SK-N-MC (cell line): ENCODE measurements at regions not wholly inside any gene's neighbourhood (a gene's known extent, or its start where the extent isn't known, plus 50 kb on each side); places are given as distances from the start of the nearest gene placed in this dataset.
"Not testable (repeated sequence)": the region's sequence is repeated elsewhere in the genome, so short reads cannot be mapped to it uniquely, and the experiment has no call there.

Source experiments
- DNase-seq: peaks from one replicate; pipeline ENCODE4 v3.0.0-alpha.2; 2011; ENCODE audit warnings: low read depth, low spot score
- H3K27ac ChIP-seq: fragments of 200-600 bp; sonication (generic); 2 replicates; pipeline ENCODE4 v1.5.1; 2016; ENCODE audit warnings: mixed run types
- H3K36me3 ChIP-seq: fragments of 200-600 bp; sonication (generic); 2 replicates; pipeline ENCODE4 v1.6.1; 2017; ENCODE audit warnings: antibody characterized with exemption, low read length, mixed read lengths; ENCODE audit not compliant: insufficient read depth
- H3K4me3 ChIP-seq: fragments of 200-600 bp; sonication (generic); 2 replicates; pipeline ENCODE4 v1.5.1; 2016
- H3K9ac ChIP-seq: fragments of 200-600 bp; sonication (generic); 2 replicates; pipeline ENCODE4 v1.8.0; 2017; ENCODE audit warnings: mixed run types, mixed read lengths; ENCODE audit not compliant: insufficient read length
- H3K9me3 ChIP-seq: fragments of 200-600 bp; sonication (generic); 2 replicates; pipeline ENCODE4 v1.6.1; 2017; ENCODE audit warnings: low read depth, mild to moderate bottlenecking, antibody characterized with exemption, low read length, moderate library complexity, mixed read lengths
- EZH2 ChIP-seq: fragments of 200-600 bp; sonication (generic); IDR thresholded peaks from one replicate; pipeline ENCODE4 v1.6.1; 2017; ENCODE audit warnings: antibody characterized with exemption
- FOXP2 ChIP-seq: optimal IDR thresholded peaks from 2 replicates; pipeline ENCODE3; 2011; ENCODE audit warnings: mild to moderate bottlenecking, moderate library complexity; ENCODE audit not compliant: insufficient read depth; ENCODE audit errors: extremely low read length, control extremely low read depth
- POLR2AphosphoS5 ChIP-seq: IDR thresholded peaks from 2 replicates; pipeline ENCODE4 v1.6.1; 2012; ENCODE audit warnings: mild to moderate bottlenecking, low read depth, low read length, borderline replicate concordance

DNA sequence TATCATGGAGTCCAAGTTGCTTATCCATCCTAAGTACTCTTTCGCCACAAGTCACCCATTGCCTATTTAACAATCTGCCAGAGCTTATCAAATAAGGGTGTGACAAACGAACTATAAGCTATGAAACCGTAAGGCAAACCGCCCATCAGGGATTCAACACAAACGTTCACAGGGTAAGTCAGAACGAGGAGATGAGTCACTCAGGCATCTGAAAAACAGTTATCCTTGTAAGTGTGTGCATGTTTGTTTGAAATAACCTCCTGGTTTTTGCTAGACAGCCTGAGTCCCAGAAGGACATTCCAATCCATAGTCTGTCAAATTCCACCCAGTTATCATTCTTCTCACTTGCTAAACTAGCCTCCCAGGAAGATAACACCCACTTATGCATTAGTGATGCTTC, 299.1 kb downstream of the PAX3 start:
- DNase-seq = no peak
- H3K27ac ChIP-seq = no peak overlapping the region
- no peak overlapping the region for H3K4me3 ChIP-seq
- no peaks in the 10 kb centered on the region for H3K9me3 ChIP-seq
- TF ChIP-seq FOXP2 (no peak), POLR2AphosphoS5 (no peak), EZH2 (no peak)
- H3K36me3 ChIP-seq = no peaks in the 10 kb centered on the region
- H3K9ac ChIP-seq = no peak overlapping the region

GRCh38 chr2:221999166-221999565, 299.6 kb downstream of the PAX3 start:
- Histone ChIP-seq H3K9me3 (no peaks in the 10 kb centered on the region), H3K9ac (no peak overlapping the region), H3K36me3 (no peaks in the 10 kb centered on the region), H3K4me3 (no peak overlapping the region), H3K27ac (no peak overlapping the region)
- TF ChIP-seq POLR2AphosphoS5 = no peak
- TF ChIP-seq FOXP2 = no peak
- TF ChIP-seq EZH2 = no peak
- no peak for DNase-seq

DNA sequence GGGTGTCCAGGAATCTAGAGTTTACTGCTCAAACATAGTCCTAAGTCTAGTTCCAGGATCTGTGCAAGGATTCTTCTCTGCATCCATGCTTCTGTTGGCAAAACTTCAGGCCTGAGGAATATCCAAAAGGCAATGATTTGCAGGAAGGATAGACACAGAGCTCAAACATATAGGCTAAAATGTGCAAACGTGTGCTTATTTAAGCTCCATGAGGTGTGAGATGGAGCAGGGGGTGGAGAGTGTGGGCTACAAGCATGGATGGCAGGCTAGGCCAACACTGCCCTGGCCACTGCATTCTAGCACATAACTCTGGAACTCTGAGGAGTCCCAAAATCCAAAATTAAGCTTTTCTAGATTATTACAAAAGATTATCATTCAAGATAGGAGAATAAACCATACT, 301.1 kb downstream of the PAX3 start:
- Histone ChIP-seq H3K36me3 (no peaks in the 10 kb centered on the region), H3K4me3 (no peak overlapping the region), H3K9ac (no peak overlapping the region), H3K9me3 (no peaks in the 10 kb centered on the region), H3K27ac (no peak overlapping the region)
- DNase-seq = no peak
- no peak for TF ChIP-seq EZH2
- no peak for TF ChIP-seq FOXP2
- TF ChIP-seq POLR2AphosphoS5 = no peak

GRCh38 chr2:221997100-221997499, 301.7 kb downstream of the PAX3 start:
- H3K36me3 ChIP-seq = no peaks in the 10 kb centered on the region
- no peak overlapping the region for H3K27ac ChIP-seq
- H3K9me3 ChIP-seq = no peaks in the 10 kb centered on the region
- H3K4me3 ChIP-seq = no peak overlapping the region
- DNase-seq = no peak
- no peak for TF ChIP-seq EZH2
- no peak for TF ChIP-seq FOXP2
- no peak for TF ChIP-seq POLR2AphosphoS5
- H3K9ac ChIP-seq = no peak overlapping the region

GRCh38 chr2:221994926-221995325, 303.9 kb downstream of the PAX3 start:
- Histone ChIP-seq H3K27ac (no peak overlapping the region), H3K36me3 (no peaks in the 10 kb centered on the region), H3K4me3 (no peak overlapping the region), H3K9me3 (no peaks in the 10 kb centered on the region), H3K9ac (no peak overlapping the region)
- DNase-seq = no peak
- no peak for TF ChIP-seq FOXP2
- no peak for TF ChIP-seq POLR2AphosphoS5
- no peak for TF ChIP-seq EZH2

- not testable (repeated sequence) for H3K4me3 ChIP-seq, DNase-seq, H3K9ac ChIP-seq, H3K27ac ChIP-seq, H3K9me3 ChIP-seq, H3K36me3 ChIP-seq
Measured at GRCh38 chr2:221984376-221984775, 314.4 kb downstream of the PAX3 start.

- Histone ChIP-seq H3K36me3 (no peaks in the 10 kb centered on the region), H3K9ac (no peak overlapping the region), H3K4me3 (no peak overlapping the region), H3K9me3 (no peaks in the 10 kb centered on the region), H3K27ac (no peak overlapping the region)
- DNase-seq = no peak
- TF ChIP-seq FOXP2 (no peak), POLR2AphosphoS5 (no peak), EZH2 (no peak)
Measured at GRCh38 chr2:221981912-221982470, 316.8 kb downstream of the PAX3 start.

DNA sequence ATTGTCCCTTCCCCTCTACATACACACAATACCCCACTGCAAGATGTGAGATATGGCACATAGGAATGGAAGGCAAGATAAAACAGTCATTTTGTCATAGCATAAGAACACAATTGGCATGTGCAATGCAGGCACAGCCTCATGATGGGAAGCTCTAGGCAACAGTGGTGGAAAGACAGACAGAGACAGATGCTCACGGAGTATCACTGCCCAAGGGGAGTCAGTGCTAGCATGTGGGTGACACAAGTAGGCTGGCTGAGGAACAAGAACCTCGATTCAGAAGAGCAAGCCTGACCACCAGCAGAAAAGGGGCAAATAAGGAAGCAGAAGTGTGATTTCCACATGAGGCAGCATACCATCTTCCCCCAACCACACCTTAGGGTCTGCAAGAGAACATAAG, 323.6 kb downstream of the PAX3 start:
- no peak overlapping the region for H3K27ac ChIP-seq
- H3K36me3 ChIP-seq = no peaks in the 10 kb centered on the region
- H3K9ac ChIP-seq = no peak overlapping the region
- no peak for DNase-seq
- TF ChIP-seq POLR2AphosphoS5 = no peak
- no peak for TF ChIP-seq FOXP2
- no peak for TF ChIP-seq EZH2
- no peak overlapping the region for H3K4me3 ChIP-seq
- H3K9me3 ChIP-seq = no peaks in the 10 kb centered on the region

DNA sequence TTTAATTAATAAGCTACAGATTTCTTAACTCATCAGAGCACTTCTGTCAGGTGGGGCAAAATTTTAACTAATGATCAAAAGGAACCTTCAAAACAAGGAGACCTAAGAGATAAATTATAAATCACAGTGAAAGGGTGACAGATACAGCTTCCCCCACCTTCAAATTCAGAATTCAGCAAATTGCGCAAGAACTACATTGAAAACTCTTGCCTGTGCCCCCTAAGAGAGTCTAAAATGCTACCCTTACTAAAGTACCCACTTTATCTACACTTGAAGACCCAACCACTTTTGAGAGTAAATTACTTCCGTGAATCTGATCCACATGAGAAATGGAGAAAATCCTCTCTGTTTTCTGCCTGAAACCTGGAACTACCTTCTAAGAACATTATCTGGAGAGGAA, 324.9 kb downstream of the PAX3 start:
- Histone ChIP-seq H3K27ac (no peak overlapping the region), H3K9ac (no peak overlapping the region), H3K9me3 (no peaks in the 10 kb centered on the region), H3K4me3 (no peak overlapping the region), H3K36me3 (no peaks in the 10 kb centered on the region)
- DNase-seq = no peak
- TF ChIP-seq FOXP2 = no peak
- TF ChIP-seq POLR2AphosphoS5 = no peak
- no peak for TF ChIP-seq EZH2
